ENCODE measurements at regions not wholly inside any gene's neighbourhood (a gene's known extent, or its start where the extent isn't known, plus 50 kb on each side); places are given as distances from the start of the nearest gene placed in this dataset.

- TF ChIP-seq ATF2 (tag by site-specific recombination; IDR thresholded peaks at IDR 0.05; ENCODE audit: low read depth), result no peak
Observed at GRCh38 chr12:61863811-61864210, 396.4 kb upstream of the USP15 start (continued).

DNA sequence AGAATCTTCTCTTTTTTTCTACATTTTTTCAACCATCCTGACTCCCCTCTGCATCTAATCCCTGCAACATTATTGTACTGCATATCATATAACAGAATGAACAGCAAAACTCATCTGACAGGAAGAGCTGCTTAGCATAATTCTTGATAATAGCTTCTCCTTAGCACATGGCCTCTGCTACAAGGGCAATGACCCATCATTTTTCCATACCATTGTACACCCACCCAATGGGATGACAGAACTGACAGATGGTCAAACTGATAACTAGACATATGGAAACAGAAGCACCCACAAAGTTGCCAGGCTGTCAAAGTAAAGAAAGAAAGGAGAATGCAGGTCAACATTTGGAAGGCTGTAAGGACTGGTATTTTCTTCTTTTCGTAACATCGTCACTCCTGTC, 390.4 kb upstream of the USP15 start:
- Histone ChIP-seq H3K4me3 (ENCODE audit: low read depth, low read length) (no peak overlapping the region), H3K9me3 (ENCODE audit: control insufficient read depth, insufficient read depth, low read depth, low read length) (no peaks in the 10 kb centered on the region), H3K27ac (ENCODE audit: extremely low read depth, low read depth, low read length) (no peak overlapping the region), H3K36me3 (ENCODE audit: control insufficient read depth in 2 of 2, insufficient read depth in 1 of 2, low read length in 2 of 2) (no peaks in the 10 kb centered on the region), H3K4me1 (ENCODE audit: control insufficient read depth, insufficient read depth, low read length) (no peaks in the 10 kb centered on the region)
- POLR2A ChIA-PET, result no interaction called here
- TF ChIP-seq GLIS2 (tag by site-specific recombination; IDR thresholded peaks at IDR 0.05), result no peak
- no peak for TF ChIP-seq ZNF354C (tag by site-specific recombination; IDR thresholded peaks at IDR 0.05; ENCODE audit: borderline replicate concordance, low read depth)
- TF ChIP-seq HOXC10 (CRISPR knock-in tag; IDR thresholded peaks at IDR 0.05), result no peak
- TF ChIP-seq SP3 (tag by site-specific recombination; IDR thresholded peaks at IDR 0.05), result no peak
- TF ChIP-seq KLF1 (tag by site-specific recombination; IDR thresholded peaks at IDR 0.05), result no peak
- TF ChIP-seq BCL11A (tag by site-specific recombination; IDR thresholded peaks at IDR 0.05; ENCODE audit: low read depth), result no peak
- TF ChIP-seq ZNF677 (tag by site-specific recombination; IDR thresholded peaks at IDR 0.05), result no peak
- TF ChIP-seq ZNF140 (tag by site-specific recombination; IDR thresholded peaks at IDR 0.05), result no peak
- TF ChIP-seq PBX3 (CRISPR knock-in tag; IDR thresholded peaks at IDR 0.05), result no peak
- TF ChIP-seq TSHZ1 (tag by site-specific recombination; IDR thresholded peaks at IDR 0.05; ENCODE audit: borderline replicate concordance), result no peak
- no peak for TF ChIP-seq ZBTB8A (tag by site-specific recombination; IDR thresholded peaks at IDR 0.05)
- TF ChIP-seq, protein P1, sequence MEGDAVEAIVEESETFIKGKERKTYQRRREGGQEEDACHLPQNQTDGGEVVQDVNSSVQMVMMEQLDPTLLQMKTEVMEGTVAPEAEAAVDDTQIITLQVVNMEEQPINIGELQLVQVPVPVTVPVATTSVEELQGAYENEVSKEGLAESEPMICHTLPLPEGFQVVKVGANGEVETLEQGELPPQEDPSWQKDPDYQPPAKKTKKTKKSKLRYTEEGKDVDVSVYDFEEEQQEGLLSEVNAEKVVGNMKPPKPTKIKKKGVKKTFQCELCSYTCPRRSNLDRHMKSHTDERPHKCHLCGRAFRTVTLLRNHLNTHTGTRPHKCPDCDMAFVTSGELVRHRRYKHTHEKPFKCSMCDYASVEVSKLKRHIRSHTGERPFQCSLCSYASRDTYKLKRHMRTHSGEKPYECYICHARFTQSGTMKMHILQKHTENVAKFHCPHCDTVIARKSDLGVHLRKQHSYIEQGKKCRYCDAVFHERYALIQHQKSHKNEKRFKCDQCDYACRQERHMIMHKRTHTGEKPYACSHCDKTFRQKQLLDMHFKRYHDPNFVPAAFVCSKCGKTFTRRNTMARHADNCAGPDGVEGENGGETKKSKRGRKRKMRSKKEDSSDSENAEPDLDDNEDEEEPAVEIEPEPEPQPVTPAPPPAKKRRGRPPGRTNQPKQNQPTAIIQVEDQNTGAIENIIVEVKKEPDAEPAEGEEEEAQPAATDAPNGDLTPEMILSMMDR (tag by site-specific recombination; IDR thresholded peaks at IDR 0.05), result no peak
- TF ChIP-seq ZNF114 (tag by site-specific recombination; IDR thresholded peaks at IDR 0.05), result no peak
- TF ChIP-seq ZNF394 (tag by site-specific recombination; IDR thresholded peaks at IDR 0.05; ENCODE audit: borderline replicate concordance), result no peak
- CTCF ChIA-PET, result interaction anchor here (0.7 kb wide), 1 partner anchor 1281 kb away, joined by 3 read pairs; the partner anchor contains the start of gene AVPR1A

Data from HEK293 (cell line).